HG02763 (cell line): ENCODE measurements at regions not wholly inside any gene's neighbourhood (a gene's known extent, or its start where the extent isn't known, plus 50 kb on each side); places are given as distances from the start of the nearest gene placed in this dataset.

Experiments used
- ATAC-seq: cut with Tn5 transposase; IDR thresholded peaks from one replicate; pipeline ENCODE4 v1.9.1; 2021; ENCODE audit warnings: mild to moderate bottlenecking, moderate library complexity; ENCODE audit not compliant: unreplicated experiment

- no peak for ATAC-seq
Observed at GRCh38 chr2:5913711-5914395, 221.7 kb downstream of the SOX11 start.

GRCh38 chr2:5914811-5915611 lies 222.8 kb downstream of the SOX11 start:
- no peak for ATAC-seq

GRCh38 chr2:5915881-5916310 lies 223.7 kb downstream of the SOX11 start:
- ATAC-seq, result no peak

- ATAC-seq, result no peak
Observed at GRCh38 chr2:5921081-5921642, 229.0 kb downstream of the SOX11 start.

- no peak for ATAC-seq
Observed at GRCh38 chr2:5923957-5924945, 232.1 kb downstream of the SOX11 start.

- ATAC-seq, result no peak
Observed at GRCh38 chr2:5925604-5926003, 233.4 kb downstream of the SOX11 start.

- no peak for ATAC-seq
Observed at GRCh38 chr2:5926871-5927512, 234.8 kb downstream of the SOX11 start.

- ATAC-seq, result no peak
Observed at GRCh38 chr2:5932556-5933469, 240.6 kb downstream of the SOX11 start.

GRCh38 chr2:5933669-5934068 lies 241.5 kb downstream of the SOX11 start:
- no peak for ATAC-seq

- ATAC-seq, result no peak
Observed at GRCh38 chr2:5937321-5937720, 245.1 kb downstream of the SOX11 start.

GRCh38 chr2:5937851-5938565 lies 245.8 kb downstream of the SOX11 start:
- no peak for ATAC-seq

GRCh38 chr2:5938566-5938896 lies 246.3 kb downstream of the SOX11 start:
- ATAC-seq, result no peak

- no peak for ATAC-seq
Observed at GRCh38 chr2:5939553-5939952, 247.4 kb downstream of the SOX11 start.

- ATAC-seq, result no peak
Observed at GRCh38 chr2:5940596-5941535, 248.7 kb downstream of the SOX11 start.

- no peak for ATAC-seq
Observed at GRCh38 chr2:5942204-5942603, 250.0 kb downstream of the SOX11 start.

- ATAC-seq, result no peak
Observed at GRCh38 chr2:5945742-5946141, 253.6 kb downstream of the SOX11 start.

GRCh38 chr2:5946225-5947115 lies 254.3 kb downstream of the SOX11 start:
- no peak for ATAC-seq
